NCI-H1694 treated with DMSO at 0.1 percent for 48 hours (cell line): ENCODE measurements at regions not wholly inside any gene's neighbourhood (a gene's known extent, or its start where the extent isn't known, plus 50 kb on each side); places are given as distances from the start of the nearest gene placed in this dataset.

Source experiments
- DNase-seq: peaks from one replicate; lab custom pipeline; 2025; lab: John Stamatoyannopoulos, UW

- DNase-seq, result peak; percentile 61
Observed at GRCh38 chr21:27306791-27307775, 340.2 kb upstream of the ADAMTS5 start.

- DNase-seq, result peak; percentile 61
Observed at GRCh38 chr21:27306206-27306605, 339.3 kb upstream of the ADAMTS5 start.

- no peak for DNase-seq
Observed at GRCh38 chr21:27301220-27301619, 334.3 kb upstream of the ADAMTS5 start.

- DNase-seq, result no peak
Observed at GRCh38 chr21:27300770-27301169, 333.9 kb upstream of the ADAMTS5 start.

- peak; percentile 83 for DNase-seq
Observed at GRCh38 chr21:27298465-27298864, 331.6 kb upstream of the ADAMTS5 start.

GRCh38 chr21:27293239-27293638 is 326.4 kb upstream of the ADAMTS5 start:
- DNase-seq, result no peak

GRCh38 chr21:27292783-27293182 is 325.9 kb upstream of the ADAMTS5 start:
- DNase-seq, result no peak

- DNase-seq, result no peak
Observed at GRCh38 chr21:27292229-27292628, 325.3 kb upstream of the ADAMTS5 start.

- DNase-seq, result no peak
Observed at GRCh38 chr21:27291006-27291405, 324.1 kb upstream of the ADAMTS5 start.

GRCh38 chr21:27290028-27290427 is 323.1 kb upstream of the ADAMTS5 start:
- no peak for DNase-seq

- DNase-seq, result no peak
Observed at GRCh38 chr21:27286760-27287159, 319.9 kb upstream of the ADAMTS5 start.

GRCh38 chr21:27277110-27277509 is 310.2 kb upstream of the ADAMTS5 start:
- DNase-seq, result no peak

- DNase-seq, result peak; percentile 27
Observed at GRCh38 chr21:27275294-27275927, 308.5 kb upstream of the ADAMTS5 start.

- DNase-seq, result no peak
Observed at GRCh38 chr21:27269644-27270043, 302.8 kb upstream of the ADAMTS5 start.

GRCh38 chr21:27268290-27268689 is 301.4 kb upstream of the ADAMTS5 start:
- no peak for DNase-seq

- DNase-seq, result no peak
Observed at GRCh38 chr21:27265949-27266348, 299.1 kb upstream of the ADAMTS5 start.

GRCh38 chr21:27265492-27265891 is 298.6 kb upstream of the ADAMTS5 start:
- no peak for DNase-seq

GRCh38 chr21:27261676-27262075 is 294.8 kb upstream of the ADAMTS5 start:
- no peak for DNase-seq

GRCh38 chr21:27260728-27261127 is 293.8 kb upstream of the ADAMTS5 start:
- no peak for DNase-seq

- DNase-seq, result no peak
Observed at GRCh38 chr21:27258742-27259448, 292.0 kb upstream of the ADAMTS5 start.

GRCh38 chr21:27257908-27258556 is 291.1 kb upstream of the ADAMTS5 start:
- DNase-seq, result no peak

- DNase-seq, result no peak
Observed at GRCh38 chr21:27257226-27257625, 290.3 kb upstream of the ADAMTS5 start.
